GM12864 (cell line): ENCODE measurements at regions not wholly inside any gene's neighbourhood (a gene's known extent, or its start where the extent isn't known, plus 50 kb on each side); places are given as distances from the start of the nearest gene placed in this dataset.
"Not testable (repeated sequence)": the region's sequence is repeated elsewhere in the genome, so short reads cannot be mapped to it uniquely, and the experiment has no call there.

Experiments
- DNase-seq: peaks from one replicate; pipeline ENCODE4 v3.0.0-alpha.2; 2011; ENCODE audit warnings: low read depth
- H3K4me3 ChIP-seq: 2 replicates; pipeline ENCODE4 v1.5.1; 2011; ENCODE audit warnings: mild to moderate bottlenecking, low read depth, low read length, control low read depth
- TF ChIP-seq, protein P1 (sequence below): IDR thresholded peaks from 2 replicates; pipeline ENCODE4 v1.5.1; 2011; ENCODE audit warnings: low read depth, mild to moderate bottlenecking, moderate library complexity, low read length, control low read depth, inconsistent platforms; ENCODE audit errors: missing control alignments

DNA sequence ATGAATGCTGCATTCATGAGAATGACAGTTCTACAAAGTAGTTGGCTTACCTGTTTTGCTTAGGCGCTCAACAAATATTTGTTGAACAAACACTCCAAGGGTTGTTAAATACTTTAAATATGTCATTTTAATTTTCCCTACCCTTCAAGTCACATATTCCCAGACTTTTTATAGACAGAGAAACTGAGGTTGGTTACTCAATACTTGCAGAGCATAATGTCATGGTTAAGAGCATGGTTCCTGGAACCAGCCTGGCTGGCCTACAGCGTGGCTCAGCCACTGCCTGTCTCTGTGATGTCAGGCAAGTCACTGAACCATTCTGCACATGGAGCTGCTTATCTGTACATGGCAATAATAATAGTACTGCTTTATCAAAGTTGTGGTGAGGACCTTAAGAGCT, 120.0 kb upstream of the STK17B start:
- DNase-seq, result no peak
- no peak overlapping the region for H3K4me3 ChIP-seq
- TF ChIP-seq, protein P1, sequence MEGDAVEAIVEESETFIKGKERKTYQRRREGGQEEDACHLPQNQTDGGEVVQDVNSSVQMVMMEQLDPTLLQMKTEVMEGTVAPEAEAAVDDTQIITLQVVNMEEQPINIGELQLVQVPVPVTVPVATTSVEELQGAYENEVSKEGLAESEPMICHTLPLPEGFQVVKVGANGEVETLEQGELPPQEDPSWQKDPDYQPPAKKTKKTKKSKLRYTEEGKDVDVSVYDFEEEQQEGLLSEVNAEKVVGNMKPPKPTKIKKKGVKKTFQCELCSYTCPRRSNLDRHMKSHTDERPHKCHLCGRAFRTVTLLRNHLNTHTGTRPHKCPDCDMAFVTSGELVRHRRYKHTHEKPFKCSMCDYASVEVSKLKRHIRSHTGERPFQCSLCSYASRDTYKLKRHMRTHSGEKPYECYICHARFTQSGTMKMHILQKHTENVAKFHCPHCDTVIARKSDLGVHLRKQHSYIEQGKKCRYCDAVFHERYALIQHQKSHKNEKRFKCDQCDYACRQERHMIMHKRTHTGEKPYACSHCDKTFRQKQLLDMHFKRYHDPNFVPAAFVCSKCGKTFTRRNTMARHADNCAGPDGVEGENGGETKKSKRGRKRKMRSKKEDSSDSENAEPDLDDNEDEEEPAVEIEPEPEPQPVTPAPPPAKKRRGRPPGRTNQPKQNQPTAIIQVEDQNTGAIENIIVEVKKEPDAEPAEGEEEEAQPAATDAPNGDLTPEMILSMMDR, result no peak

DNA sequence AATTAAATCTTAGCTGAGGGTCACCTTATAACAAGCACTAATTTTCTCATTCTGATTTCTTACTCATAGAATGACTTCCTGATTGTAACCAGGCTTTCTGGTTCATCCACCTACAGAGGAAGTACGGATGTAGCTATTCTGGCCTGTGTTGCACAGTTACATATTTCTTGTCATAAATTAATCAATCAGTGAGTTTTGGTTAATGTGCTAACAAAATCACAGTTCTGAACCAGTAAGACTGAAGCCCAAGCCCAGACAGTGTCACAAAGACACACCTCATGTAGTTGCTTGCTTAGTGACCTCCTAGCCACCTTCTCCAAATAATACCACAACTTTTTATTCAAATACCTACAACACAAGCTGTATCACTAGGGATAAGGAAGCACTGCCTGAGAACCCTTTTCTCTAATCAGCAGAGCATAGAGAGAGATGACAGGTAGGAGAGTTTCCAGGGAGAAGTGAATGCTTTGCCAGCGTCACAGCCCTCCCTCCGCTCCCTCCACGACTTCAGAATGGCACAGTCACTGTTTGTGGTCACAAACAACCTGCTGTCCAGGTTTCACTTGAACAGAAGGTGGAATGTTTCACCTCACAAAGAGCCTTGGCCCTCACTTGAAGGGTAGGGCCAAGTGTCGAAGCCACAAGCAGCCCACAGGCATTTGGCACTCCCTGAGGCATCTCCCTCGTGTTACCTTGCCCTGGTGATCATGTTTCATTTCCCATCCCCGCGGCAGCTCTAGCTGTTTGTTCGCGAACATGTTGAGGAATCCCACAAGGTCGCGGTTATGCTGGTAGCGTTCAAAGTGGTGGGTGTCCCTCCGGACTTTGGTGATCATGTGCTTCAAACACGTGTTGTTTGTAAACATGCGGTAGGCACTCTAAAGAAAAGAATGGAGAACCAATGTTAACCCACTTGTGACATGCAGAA, 120.8 kb upstream of the STK17B start:
- no peak overlapping the region for H3K4me3 ChIP-seq
- DNase-seq, result no peak
- TF ChIP-seq, protein P1, result no peak

DNA sequence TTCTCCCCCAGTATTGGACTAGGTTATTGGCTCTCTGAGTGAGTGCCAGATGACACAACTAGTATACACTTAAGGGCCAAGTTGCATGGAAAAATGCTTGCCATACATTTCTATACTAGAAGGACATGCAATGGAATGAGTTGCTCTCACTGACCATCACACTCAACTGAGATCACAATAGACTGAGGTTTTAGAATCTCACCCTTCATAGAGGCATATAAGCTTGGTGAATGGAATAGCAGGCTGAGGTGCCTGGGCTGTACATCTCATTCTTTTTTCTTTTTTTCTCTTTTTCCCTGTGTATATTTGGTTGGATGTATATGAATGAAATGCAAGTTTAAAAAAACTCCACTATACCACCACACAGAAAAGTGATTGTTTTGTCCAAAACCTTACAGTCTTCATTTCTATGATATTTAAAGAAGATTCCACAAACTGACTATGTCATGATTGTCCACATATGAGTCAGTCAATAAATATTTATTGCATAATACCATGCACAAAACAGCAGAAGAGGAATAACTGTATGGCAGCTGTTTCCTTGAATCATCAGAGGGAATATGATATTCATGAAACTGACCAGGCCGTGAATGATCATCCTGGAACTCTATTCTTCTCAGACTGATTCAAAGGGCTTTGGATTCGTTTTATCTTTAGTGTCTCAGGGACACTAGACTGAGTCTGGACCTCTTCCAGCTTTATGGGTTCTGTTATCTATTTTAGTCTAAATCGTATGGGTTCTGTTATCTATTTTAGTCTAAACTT, 122.6 kb upstream of the STK17B start:
- TF ChIP-seq, protein P1, result no peak
- no peak overlapping the region for H3K4me3 ChIP-seq
- no peak for DNase-seq

DNA sequence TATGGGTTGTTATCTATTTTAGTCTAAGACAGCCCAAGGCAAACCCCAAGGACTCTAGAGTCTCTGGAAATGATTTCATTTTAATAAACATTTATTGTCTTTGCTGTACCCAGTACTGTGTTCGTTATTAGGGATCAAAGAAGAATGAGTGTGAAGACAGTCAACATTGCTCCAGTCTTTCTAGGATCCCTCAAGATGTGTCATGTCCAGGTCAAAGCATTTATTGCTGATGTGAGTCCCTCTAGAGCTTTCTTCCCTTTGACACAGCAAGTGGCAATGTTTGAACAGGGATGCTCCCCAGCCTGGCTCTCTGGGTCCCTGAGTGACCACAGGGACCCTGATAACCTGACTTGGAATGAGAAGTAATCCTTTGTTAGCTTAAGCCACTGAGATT, 123.1 kb upstream of the STK17B start:
- no peak for DNase-seq
- no peak overlapping the region for H3K4me3 ChIP-seq
- TF ChIP-seq, protein P1, result no peak

DNA sequence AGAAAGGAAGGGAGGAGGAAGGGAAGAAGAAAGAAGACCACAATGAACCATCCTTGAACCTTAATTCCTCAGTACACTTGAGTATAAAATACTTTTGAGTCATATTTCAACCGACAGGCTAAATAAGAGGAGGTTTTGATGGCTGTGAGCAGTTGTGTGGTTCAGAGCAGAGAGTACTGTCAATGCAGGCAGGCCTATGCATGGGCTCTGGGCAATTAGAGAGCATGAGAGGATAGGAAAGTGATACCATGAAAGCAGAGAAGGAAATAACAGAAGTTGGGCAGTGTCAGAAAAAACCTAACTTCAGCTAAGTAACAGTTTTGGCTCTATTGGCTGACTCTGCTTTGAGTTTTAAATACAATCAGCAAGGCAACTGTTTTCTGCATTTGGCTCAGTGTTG, 123.6 kb upstream of the STK17B start:
- H3K4me3 ChIP-seq, result no peak overlapping the region
- DNase-seq, result no peak
- TF ChIP-seq, protein P1, result no peak

DNA sequence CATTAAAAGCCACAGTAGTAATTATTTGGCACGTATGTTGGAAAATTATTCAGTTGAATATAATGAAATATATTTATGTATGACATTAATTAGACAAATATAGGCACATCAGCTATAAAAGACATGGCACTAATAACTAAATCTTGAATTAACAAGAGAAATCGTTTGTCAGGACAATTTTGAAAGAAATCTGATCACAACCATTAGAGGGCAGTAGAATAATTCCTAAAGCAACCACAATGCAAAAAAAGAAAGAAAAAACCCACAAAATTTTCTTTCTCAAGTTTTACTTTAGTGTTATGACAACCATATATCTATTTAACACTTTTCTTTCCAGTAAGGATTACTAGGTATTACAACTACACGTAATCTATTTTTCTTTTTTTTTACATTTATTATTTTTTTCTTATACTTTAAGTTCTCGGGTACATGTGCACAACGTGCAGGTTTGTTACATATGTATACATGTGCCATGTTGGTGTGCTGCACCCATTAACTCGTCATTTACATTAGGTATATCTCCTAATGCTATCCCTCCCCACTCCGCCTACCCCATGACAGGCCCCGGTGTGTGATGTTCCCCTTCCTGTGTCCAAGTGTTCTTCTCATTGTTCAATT, 126.8 kb upstream of the STK17B start:
- not testable (repeated sequence) for DNase-seq, H3K4me3 ChIP-seq
- TF ChIP-seq, protein P1, result peak; percentile 31
